CD4-positive, alpha-beta memory T cell (primary cell): ENCODE measurements at regions not wholly inside any gene's neighbourhood (a gene's known extent, or its start where the extent isn't known, plus 50 kb on each side); places are given as distances from the start of the nearest gene placed in this dataset.

Experiments used
- CTCF ChIA-PET: fragments of 350-600 bp; sonication (Branson Sonifier 250); formaldehyde crosslinking; loops from one replicate; lab custom pipeline; 2021; ENCODE audit warnings: inconsistent platforms; ENCODE audit not compliant: partially characterized antibody; lab: Charles Lee
- POLR2A ChIA-PET: fragments of 350-600 bp; sonication (Branson Sonifier 250); formaldehyde crosslinking; loops from one replicate; lab custom pipeline; 2021; ENCODE audit not compliant: partially characterized antibody; lab: Charles Lee
- DNase-seq, 5 donors: peaks; one replicate each; pipeline versions ENCODE4 v3.0.0 to v3.0.0-alpha.2; 2020 to 2022; ENCODE audit warnings: mixed read lengths in 1 of 5
- H3K27ac ChIP-seq: one replicate; pipeline ENCODE4 v1.7.0; 2013; ENCODE audit warnings: low read depth, low read length
- H3K27me3 ChIP-seq: 2 replicates; pipeline ENCODE4 v1.7.0; 2013; ENCODE audit warnings: mild to moderate bottlenecking, low read length, moderate library complexity; ENCODE audit not compliant: insufficient read depth
- H3K36me3 ChIP-seq: 2 replicates; pipeline ENCODE4 v1.7.0; 2013; ENCODE audit warnings: mild to moderate bottlenecking, low read length, moderate library complexity; ENCODE audit not compliant: insufficient read depth
- H3K4me1 ChIP-seq: 2 replicates; pipeline ENCODE4 v1.7.0; 2013; ENCODE audit warnings: mild to moderate bottlenecking, low read length, moderate library complexity; ENCODE audit not compliant: insufficient read depth
- H3K4me3 ChIP-seq, 2 donors: one replicate each; pipeline ENCODE4 v1.7.0; 2013; ENCODE audit warnings: low read length in 2 of 2, mild to moderate bottlenecking in 1 of 2
- H3K9me3 ChIP-seq, 2 donors: one replicate each; pipeline ENCODE4 v1.7.0; 2013; ENCODE audit warnings: low read length in 2 of 2, control low read depth in 1 of 2; ENCODE audit not compliant: control insufficient read depth in 1 of 2
- H3K27ac Mint-ChIP-seq, 7 donors: one replicate each; pipeline ENCODE4 v1.8.0; 2020 to 2021; ENCODE audit warnings: mixed read lengths in 7 of 7, mild to moderate bottlenecking in 6 of 7, inconsistent platforms in 3 of 7, moderate library complexity in 3 of 7
- H3K27me3 Mint-ChIP-seq, 2 donors: one replicate each; pipeline ENCODE4 v1.8.0; 2020 to 2021; ENCODE audit warnings: mixed read lengths in 2 of 2
- H3K36me3 Mint-ChIP-seq, 2 donors: one replicate each; pipeline ENCODE4 v1.8.0; 2020 to 2021; ENCODE audit warnings: mixed read lengths in 2 of 2, inconsistent platforms in 1 of 2, mild to moderate bottlenecking in 1 of 2
- H3K4me1 Mint-ChIP-seq, 4 donors: one replicate each; pipeline ENCODE4 v1.8.0; 2020 to 2021; ENCODE audit warnings: mixed read lengths in 4 of 4, mild to moderate bottlenecking in 1 of 4
- H3K4me3 Mint-ChIP-seq, 8 donors: one replicate each; pipeline ENCODE4 v1.8.0; 2020 to 2021; ENCODE audit warnings: mixed read lengths in 8 of 8, mild to moderate bottlenecking in 7 of 8, moderate library complexity in 6 of 8, inconsistent platforms in 3 of 8
- H3K9me3 Mint-ChIP-seq, 8 donors: one replicate each; pipeline ENCODE4 v1.8.0; 2020 to 2021; ENCODE audit warnings: mixed read lengths in 8 of 8, mild to moderate bottlenecking in 5 of 8, inconsistent platforms in 3 of 8, moderate library complexity in 1 of 8
- intact Hi-C: fragments of 100-400 bp; cut with micrococcal nuclease; formaldehyde crosslinking; loops from one replicate; pipeline ENCODE4 v1.15.1; 2023

DNA sequence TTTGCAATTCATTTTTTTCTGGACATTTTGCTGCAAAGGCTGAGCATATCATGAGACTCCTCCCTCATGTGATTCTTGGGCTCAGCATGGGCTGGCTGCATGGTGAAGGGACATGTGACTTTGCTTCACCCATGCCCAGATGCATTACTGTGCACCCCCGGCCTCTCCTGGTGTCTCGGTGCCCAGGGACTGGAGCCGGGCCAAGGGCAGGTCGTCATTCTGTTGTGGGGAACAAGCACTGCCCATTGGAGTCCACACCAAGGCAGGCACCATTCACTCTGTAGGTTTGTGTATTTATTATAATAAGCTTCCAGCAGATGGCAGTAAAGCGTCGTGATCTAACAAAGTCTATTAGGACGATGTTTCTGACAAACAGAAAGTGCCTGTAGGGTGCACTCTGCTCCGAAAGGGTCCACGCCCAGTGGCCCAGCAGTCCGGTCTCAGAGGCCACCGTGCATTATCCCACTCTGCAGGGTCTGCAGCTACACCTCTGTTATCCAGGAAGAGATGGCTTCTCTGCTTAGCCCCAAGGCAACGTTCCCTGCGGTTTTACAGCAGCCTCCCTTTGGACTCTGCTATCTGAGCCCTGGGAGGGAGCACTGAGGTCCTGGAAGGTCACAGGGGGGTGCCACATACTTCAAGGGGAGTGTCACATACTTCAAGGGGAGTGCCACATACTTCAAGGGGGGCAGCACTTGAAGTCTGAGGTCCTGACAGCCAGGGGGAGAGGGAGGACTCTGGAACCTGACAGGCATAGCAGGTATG is 219.6 kb downstream of the TSN start:
- Histone ChIP-seq H3K4me1 (peaks cover 4% of the 10 kb centered on the region), H3K36me3 (no peaks in the 10 kb centered on the region), H3K27ac (no peak overlapping the region), H3K27me3 (no peaks in the 10 kb centered on the region), H3K4me3 (peak overlapping the region; percentile 39 to 46), H3K9me3 (no peaks in the 10 kb centered on the region)
- ChIA-PET CTCF (interaction anchor here (0.5 to 1.8 kb wide), 7 partner anchors 9 to 1194 kb away, joined by 3 to 5 read pairs (median 3); no protein-coding TSS in a partner anchor), POLR2A (no interaction called here)
- Mint-ChIP-seq H3K9me3 (peaks cover 0 to 2% (median 0%) of the 10 kb centered on the region in 8 donors), H3K4me3 (peak overlapping the region; percentile 79 to 87 (median 82)), H3K4me1 (peaks cover 6 to 15% (median 10%) of the 10 kb centered on the region in 4 donors), H3K27me3 (peaks cover 0 to 2% of the 10 kb centered on the region in 2 donors), H3K27ac (peak overlapping the region in 5 of 7 donors; percentile 36 to 76 (median 62)), H3K36me3 (no peaks in the 10 kb centered on the region)
- intact Hi-C loops, result loop anchor here (5.0 to 10.0 kb wide), 4 partner anchors 162 to 477 kb away; partner anchors contain the start of genes NIFK and RNU4ATAC
- DNase-seq, result peak; percentile 43 to 62 (median 56)

GRCh38 chr2:121976926-121977325 is 221.5 kb downstream of the TSN start:
- Histone ChIP-seq H3K36me3 (no peaks in the 10 kb centered on the region), H3K9me3 (no peaks in the 10 kb centered on the region), H3K27ac (no peak overlapping the region), H3K4me3 (no peak overlapping the region), H3K4me1 (peaks cover 4% of the 10 kb centered on the region), H3K27me3 (no peaks in the 10 kb centered on the region)
- Mint-ChIP-seq H3K27me3 (no peaks in the 10 kb centered on the region), H3K9me3 (no peaks in the 10 kb centered on the region), H3K4me3 (no peak overlapping the region), H3K36me3 (no peaks in the 10 kb centered on the region), H3K4me1 (peaks cover 6 to 15% (median 10%) of the 10 kb centered on the region in 4 donors), H3K27ac (peak overlapping the region in 3 of 7 donors; percentile 1 to 75 (median 35))
- DNase-seq, result no peak
- intact Hi-C loops, result loop anchor here (5.0 to 10.0 kb wide), 4 partner anchors 160 to 475 kb away; partner anchors contain the start of genes NIFK and RNU4ATAC
- ChIA-PET POLR2A (no interaction called here), CTCF (interaction anchor here (1.5 to 1.7 kb wide), 2 partner anchors 8 to 12 kb away, joined by 5 to 10 read pairs; no protein-coding TSS in a partner anchor)

GRCh38 chr2:121977326-121977725 is 221.9 kb downstream of the TSN start:
- H3K36me3 ChIP-seq, result no peaks in the 10 kb centered on the region
- H3K27ac ChIP-seq, result no peak overlapping the region
- no peak overlapping the region for H3K4me3 Mint-ChIP-seq
- no peaks in the 10 kb centered on the region for H3K9me3 Mint-ChIP-seq
- H3K27me3 ChIP-seq, result no peaks in the 10 kb centered on the region
- peaks cover 4% of the 10 kb centered on the region for H3K4me1 ChIP-seq
- ChIA-PET CTCF (interaction anchor here (1.5 to 1.7 kb wide), 2 partner anchors 8 to 12 kb away, joined by 5 to 10 read pairs; no protein-coding TSS in a partner anchor), POLR2A (no interaction called here)
- no peaks in the 10 kb centered on the region for H3K36me3 Mint-ChIP-seq
- H3K4me1 Mint-ChIP-seq, result peaks cover 6 to 15% (median 10%) of the 10 kb centered on the region in 4 donors
- no peaks in the 10 kb centered on the region for H3K9me3 ChIP-seq
- H3K27me3 Mint-ChIP-seq, result no peaks in the 10 kb centered on the region
- no peak overlapping the region for H3K4me3 ChIP-seq
- DNase-seq, result no peak
- no peak overlapping the region for H3K27ac Mint-ChIP-seq
- intact Hi-C loops, result loop anchor here (5.0 to 10.0 kb wide), 4 partner anchors 160 to 475 kb away; partner anchors contain the start of genes NIFK and RNU4ATAC

DNA sequence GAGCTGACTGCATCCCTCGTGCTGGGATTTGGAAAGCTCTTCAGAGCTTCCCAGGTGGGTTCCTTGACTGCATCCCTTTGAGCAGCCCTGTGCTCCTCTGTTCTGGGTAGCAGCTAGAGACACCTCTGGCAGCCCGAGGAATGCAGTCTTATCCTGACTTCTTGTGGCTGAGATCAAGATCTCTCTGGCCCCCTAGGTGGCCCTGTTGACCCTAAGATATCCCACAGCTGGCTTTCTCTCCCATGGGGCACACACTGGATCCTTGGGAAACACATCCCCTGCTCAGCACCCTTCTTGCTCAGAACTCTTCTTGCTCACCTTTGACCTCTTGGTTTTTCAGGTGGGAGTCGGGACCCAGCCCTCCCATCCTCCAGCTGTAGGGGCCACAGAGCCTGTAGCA is 237.2 kb downstream of the TSN start:
- POLR2A ChIA-PET, result no interaction called here
- CTCF ChIA-PET, result no interaction called here
- Mint-ChIP-seq H3K27ac (no peak overlapping the region), H3K36me3 (no peaks in the 10 kb centered on the region), H3K4me3 (no peak overlapping the region), H3K9me3 (no peaks in the 10 kb centered on the region), H3K4me1 (no peaks in the 10 kb centered on the region), H3K27me3 (peaks cover 2 to 4% of the 10 kb centered on the region in 2 donors)
- Histone ChIP-seq H3K9me3 (no peaks in the 10 kb centered on the region), H3K27me3 (no peaks in the 10 kb centered on the region), H3K27ac (no peak overlapping the region), H3K36me3 (no peaks in the 10 kb centered on the region), H3K4me1 (no peaks in the 10 kb centered on the region), H3K4me3 (no peak overlapping the region)
- intact Hi-C loops, result no loop called here
- no peak for DNase-seq

DNA sequence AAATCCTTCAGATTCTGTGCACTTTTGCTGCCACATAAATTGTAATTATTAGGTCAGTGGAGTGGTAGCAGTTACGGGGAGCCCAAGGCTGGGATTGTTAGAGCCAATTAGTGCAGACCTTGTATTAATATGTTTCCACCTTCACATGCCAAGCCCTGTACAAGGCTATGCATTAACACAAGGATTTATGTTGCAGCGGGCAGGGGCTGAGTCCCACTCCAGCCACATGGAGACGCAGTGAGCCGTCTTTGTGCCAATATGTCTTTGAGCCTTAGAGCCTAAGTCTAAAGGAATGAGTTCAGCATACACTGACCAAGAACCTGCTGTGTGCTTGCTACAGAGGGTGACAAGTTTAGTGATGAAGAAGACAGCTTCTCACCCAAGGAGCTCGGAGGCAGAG is 238.2 kb downstream of the TSN start:
- Histone ChIP-seq H3K4me3 (no peak overlapping the region), H3K27ac (no peak overlapping the region), H3K36me3 (no peaks in the 10 kb centered on the region), H3K4me1 (no peaks in the 10 kb centered on the region), H3K27me3 (no peaks in the 10 kb centered on the region), H3K9me3 (no peaks in the 10 kb centered on the region)
- ChIA-PET POLR2A (no interaction called here), CTCF (interaction anchor here (1.2 kb wide), 1 partner anchor 18 kb away, joined by 3 read pairs; no protein-coding TSS in a partner anchor)
- intact Hi-C loops, result no loop called here
- no peaks in the 10 kb centered on the region for H3K4me1 Mint-ChIP-seq
- peaks cover 3 to 6% of the 10 kb centered on the region in 2 donors for H3K27me3 Mint-ChIP-seq
- no peaks in the 10 kb centered on the region for H3K36me3 Mint-ChIP-seq
- no peaks in the 10 kb centered on the region for H3K9me3 Mint-ChIP-seq
- no peak for DNase-seq
- no peak overlapping the region for H3K27ac Mint-ChIP-seq
- no peak overlapping the region for H3K4me3 Mint-ChIP-seq

DNA sequence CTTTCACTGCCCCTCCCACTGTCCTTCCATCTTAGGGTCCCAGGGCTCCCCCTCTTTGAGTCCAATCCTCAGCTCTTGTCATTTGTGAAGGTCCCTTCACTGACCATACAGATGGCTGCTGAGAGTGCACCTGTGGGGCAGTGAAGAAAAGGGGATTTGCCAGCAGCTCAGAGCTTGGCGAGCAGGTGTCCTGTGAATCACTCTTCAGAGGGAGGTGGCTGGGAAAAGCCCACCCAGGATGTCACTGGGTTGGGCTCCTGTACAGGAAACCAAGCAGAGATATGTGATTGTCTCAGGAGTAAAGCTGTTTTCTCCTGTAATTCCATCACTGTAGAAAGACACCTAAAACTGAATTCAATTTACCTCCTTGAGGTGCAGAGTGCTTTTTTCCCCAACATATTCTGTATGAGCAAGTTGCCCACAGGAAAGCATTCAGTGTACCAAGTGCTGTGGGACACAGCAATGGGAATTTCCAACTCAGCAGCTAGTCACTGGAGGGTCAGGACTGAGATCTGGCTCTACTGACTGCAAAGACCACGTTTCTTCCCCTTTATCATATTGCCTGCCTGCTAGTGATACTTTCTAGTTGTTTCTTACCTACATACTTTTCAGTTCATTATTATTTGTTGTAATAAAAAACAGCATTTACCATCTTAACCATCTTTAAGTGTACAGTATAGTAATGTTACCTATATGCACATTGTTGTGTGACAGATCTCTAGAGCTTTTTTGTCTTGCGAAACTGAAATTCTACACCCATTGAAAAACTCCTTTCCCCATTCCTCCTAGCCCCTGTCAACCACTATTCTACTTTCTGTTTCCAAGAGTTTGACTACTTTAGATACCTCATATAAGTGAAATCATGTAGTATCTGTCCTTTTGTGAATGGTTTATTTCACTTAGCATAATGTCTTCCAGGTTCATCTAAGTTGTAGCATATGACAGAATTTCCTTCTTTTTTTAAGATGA is 239.1 kb downstream of the TSN start:
- H3K9me3 ChIP-seq, result no peaks in the 10 kb centered on the region
- no peak overlapping the region for H3K27ac ChIP-seq
- Mint-ChIP-seq H3K4me3 (no peak overlapping the region), H3K27ac (no peak overlapping the region), H3K4me1 (no peaks in the 10 kb centered on the region), H3K27me3 (peaks cover 3 to 6% of the 10 kb centered on the region in 2 donors), H3K9me3 (no peaks in the 10 kb centered on the region), H3K36me3 (no peaks in the 10 kb centered on the region)
- POLR2A ChIA-PET, result no interaction called here
- DNase-seq, result no peak
- no peaks in the 10 kb centered on the region for H3K36me3 ChIP-seq
- CTCF ChIA-PET, result interaction anchor here (1.2 kb wide), 1 partner anchor 19 kb away, joined by 3 read pairs; no protein-coding TSS in a partner anchor
- no peak overlapping the region for H3K4me3 ChIP-seq
- no peaks in the 10 kb centered on the region for H3K27me3 ChIP-seq
- no peaks in the 10 kb centered on the region for H3K4me1 ChIP-seq
- intact Hi-C loops, result no loop called here
